Esophagus squamous epithelium (tissue), 4 donors: ENCODE measurements at regions not wholly inside any gene's neighbourhood (a gene's known extent, or its start where the extent isn't known, plus 50 kb on each side); places are given as distances from the start of the nearest gene placed in this dataset.

Experiments used
- CTCF ChIP-seq, 6 experiments: fragments of 450-650 bp in 4 of 6; fragments of 200-600 bp in 2 of 6; sonication (generic) in 2 of 6; IDR thresholded peaks; one replicate each; pipeline ENCODE4 v1.5.1; 2016 to 2019; ENCODE audit warnings: antibody characterized with exemption in 6 of 6, mild to moderate bottlenecking in 4 of 6, moderate library complexity in 4 of 6
- POLR2A ChIP-seq, 4 donors: fragments of 450-650 bp; IDR thresholded peaks; one replicate each; pipeline ENCODE4 v1.6.1; 2017; ENCODE audit warnings: antibody characterized with exemption in 4 of 4, mild to moderate bottlenecking in 4 of 4, moderate library complexity in 3 of 4

- no peak for TF ChIP-seq POLR2A (IDR thresholded peaks at IDR 0.05)
- no peak for TF ChIP-seq CTCF (IDR thresholded peaks at IDR 0.05)
Measured at GRCh38 chr13:103303078-103303651, 236.9 kb upstream of the SLC10A2 start.
